IMR-90 (cell line): ENCODE measurements at regions not wholly inside any gene's neighbourhood (a gene's known extent, or its start where the extent isn't known, plus 50 kb on each side); places are given as distances from the start of the nearest gene placed in this dataset.

Experiments used
- POLR2A ChIP-seq: IDR thresholded peaks from 2 replicates; pipeline ENCODE4 v1.6.1; 2012; ENCODE audit warnings: mild to moderate bottlenecking, low read depth, low read length
- TF ChIP-seq, protein P1 (sequence below): fragments of 150-350 bp; IDR thresholded peaks from 2 replicates; pipeline ENCODE4 v1.6.1; 2017; ENCODE audit warnings: mild to moderate bottlenecking, antibody characterized with exemption, low read length, low read depth
- TF ChIP-seq, protein P2 (sequence below): conservative IDR thresholded peaks from 2 replicates; pipeline ENCODE4 v1.5.1; 2012; ENCODE audit warnings: mild to moderate bottlenecking, low read depth, low read length, improper control_type of control experiment

DNA sequence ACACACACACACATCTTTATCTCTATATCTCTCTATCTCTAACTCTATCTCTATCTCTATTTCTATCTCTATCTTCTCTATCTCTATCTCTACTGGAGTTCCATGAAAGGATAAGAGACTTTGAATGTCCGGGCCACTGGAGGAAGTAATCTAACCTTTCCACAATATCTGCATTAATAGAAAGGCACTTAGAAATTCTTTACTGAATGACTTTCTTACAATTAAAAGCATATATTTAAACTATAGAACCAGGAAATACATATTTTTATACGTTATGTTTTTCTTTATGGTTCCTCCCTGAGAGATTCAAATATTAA, 234.9 kb downstream of the TRIB2 start:
- TF ChIP-seq, protein P1, sequence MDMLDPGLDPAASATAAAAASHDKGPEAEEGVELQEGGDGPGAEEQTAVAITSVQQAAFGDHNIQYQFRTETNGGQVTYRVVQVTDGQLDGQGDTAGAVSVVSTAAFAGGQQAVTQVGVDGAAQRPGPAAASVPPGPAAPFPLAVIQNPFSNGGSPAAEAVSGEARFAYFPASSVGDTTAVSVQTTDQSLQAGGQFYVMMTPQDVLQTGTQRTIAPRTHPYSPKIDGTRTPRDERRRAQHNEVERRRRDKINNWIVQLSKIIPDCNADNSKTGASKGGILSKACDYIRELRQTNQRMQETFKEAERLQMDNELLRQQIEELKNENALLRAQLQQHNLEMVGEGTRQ = no peak
- TF ChIP-seq POLR2A = no peak
- TF ChIP-seq, protein P2, sequence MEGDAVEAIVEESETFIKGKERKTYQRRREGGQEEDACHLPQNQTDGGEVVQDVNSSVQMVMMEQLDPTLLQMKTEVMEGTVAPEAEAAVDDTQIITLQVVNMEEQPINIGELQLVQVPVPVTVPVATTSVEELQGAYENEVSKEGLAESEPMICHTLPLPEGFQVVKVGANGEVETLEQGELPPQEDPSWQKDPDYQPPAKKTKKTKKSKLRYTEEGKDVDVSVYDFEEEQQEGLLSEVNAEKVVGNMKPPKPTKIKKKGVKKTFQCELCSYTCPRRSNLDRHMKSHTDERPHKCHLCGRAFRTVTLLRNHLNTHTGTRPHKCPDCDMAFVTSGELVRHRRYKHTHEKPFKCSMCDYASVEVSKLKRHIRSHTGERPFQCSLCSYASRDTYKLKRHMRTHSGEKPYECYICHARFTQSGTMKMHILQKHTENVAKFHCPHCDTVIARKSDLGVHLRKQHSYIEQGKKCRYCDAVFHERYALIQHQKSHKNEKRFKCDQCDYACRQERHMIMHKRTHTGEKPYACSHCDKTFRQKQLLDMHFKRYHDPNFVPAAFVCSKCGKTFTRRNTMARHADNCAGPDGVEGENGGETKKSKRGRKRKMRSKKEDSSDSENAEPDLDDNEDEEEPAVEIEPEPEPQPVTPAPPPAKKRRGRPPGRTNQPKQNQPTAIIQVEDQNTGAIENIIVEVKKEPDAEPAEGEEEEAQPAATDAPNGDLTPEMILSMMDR = no peak
